ENCODE measurements at regions not wholly inside any gene's neighbourhood (a gene's known extent, or its start where the extent isn't known, plus 50 kb on each side); places are given as distances from the start of the nearest gene placed in this dataset.
"Not testable (repeated sequence)": the region's sequence is repeated elsewhere in the genome, so short reads cannot be mapped to it uniquely, and the experiment has no call there.

- DNase-seq, result no peak
Measured at GRCh38 chr1:112818990-112819689, 104.0 kb upstream of the PPM1J start.

- no peak for DNase-seq
Measured at GRCh38 chr1:112817555-112818373, 102.6 kb upstream of the PPM1J start.

DNA sequence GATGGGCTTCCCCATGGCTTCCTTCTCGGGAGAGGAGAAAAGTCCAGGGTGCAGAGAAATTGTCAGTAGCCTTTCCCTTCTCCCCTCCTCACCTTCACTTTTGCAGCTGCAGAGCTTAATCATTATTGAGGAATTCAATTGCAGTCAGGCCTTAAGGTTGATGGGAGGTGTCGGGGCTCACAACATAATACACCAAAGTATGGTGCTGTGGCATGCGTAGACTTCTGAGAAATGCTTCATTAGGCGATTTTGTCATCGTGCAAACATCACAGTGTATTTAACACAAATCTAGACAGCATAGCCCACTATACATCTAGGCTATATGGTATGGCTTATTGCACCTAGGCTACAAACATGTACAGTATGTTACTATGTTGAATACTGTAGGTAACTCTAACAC lies 100.2 kb upstream of the PPM1J start:
- no peak for DNase-seq

DNA sequence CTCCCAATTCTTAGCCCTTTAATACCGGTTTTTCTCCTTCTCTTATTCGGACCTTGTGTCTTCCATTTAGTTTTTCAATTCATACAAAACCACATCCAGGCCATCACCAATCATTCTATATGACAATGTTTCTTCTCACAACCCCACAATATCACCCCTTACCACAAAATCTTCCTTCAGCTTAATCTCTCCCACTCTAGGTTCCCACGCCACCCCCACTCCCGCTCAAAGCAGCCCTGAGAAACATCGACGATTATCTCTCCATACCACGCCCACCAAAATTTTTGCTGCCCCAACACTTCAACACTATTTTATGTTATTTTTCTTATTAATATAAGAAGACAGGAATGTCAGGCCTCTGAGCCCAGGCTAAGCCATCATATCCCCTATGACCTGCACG lies 99.5 kb upstream of the PPM1J start:
- not testable (repeated sequence) for DNase-seq

DNA sequence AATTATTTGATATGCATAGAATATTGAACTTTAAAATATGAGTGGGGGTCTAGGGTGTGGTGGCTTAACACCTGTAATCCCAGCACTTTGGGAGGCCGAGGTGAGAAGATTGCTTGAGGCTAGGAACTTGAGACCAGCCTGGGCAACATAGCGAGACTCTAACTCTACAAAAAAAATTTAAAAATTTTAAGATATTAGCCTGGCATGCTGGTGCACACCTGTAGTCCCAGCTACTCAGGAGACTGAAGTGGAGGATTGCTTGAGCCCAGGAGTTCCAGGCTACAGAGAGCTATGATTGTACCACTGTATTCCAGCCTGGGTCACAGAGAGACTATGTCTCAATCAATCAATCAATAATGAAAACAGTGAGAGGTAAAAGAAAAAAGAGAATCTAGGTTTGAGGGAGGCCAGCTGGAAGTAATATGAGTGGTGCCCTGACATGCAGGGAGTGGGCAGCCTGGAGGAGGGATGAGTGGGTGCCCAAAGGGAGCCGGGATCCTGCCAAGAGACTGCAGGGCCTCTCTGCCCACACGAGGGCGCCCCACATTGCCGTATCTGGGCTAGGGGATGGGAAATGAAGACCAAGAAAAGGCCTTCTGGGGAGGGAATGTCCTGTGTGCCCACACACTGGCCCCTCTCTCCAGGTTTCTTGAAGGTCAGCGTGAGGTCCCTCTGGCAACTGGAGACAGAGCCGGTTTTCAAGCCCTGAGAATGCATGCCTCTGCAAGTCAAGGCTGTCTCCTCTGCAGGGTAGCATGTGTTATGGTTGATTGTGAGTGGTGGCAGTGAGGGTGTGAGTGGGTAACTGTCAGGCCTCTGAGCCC lies 93.9 kb upstream of the PPM1J start:
- peak; percentile 71 to 81 for DNase-seq

- no peak for DNase-seq
Measured at GRCh38 chr1:112807999-112808398, 92.9 kb upstream of the PPM1J start.

DNA sequence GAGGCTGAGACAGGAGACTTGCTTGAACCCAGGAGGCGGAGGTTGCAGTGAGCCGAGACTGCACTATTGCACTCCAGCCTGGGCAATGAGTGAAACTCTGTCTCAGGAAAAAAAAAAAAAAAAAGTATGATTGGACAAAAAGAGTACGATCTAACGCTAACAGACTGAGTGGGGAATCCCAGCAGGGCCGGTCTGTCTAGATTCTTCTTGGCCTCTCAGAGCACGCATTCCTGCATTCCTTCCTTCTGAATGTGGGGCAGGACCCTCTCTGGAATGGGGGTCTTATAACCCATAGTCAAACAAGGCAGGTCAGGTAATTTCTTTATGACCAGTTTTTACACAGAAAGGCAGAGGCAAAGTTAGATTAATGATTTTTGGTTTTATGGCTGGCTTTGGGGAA lies 92.0 kb upstream of the PPM1J start:
- DNase-seq, result no peak

DNA sequence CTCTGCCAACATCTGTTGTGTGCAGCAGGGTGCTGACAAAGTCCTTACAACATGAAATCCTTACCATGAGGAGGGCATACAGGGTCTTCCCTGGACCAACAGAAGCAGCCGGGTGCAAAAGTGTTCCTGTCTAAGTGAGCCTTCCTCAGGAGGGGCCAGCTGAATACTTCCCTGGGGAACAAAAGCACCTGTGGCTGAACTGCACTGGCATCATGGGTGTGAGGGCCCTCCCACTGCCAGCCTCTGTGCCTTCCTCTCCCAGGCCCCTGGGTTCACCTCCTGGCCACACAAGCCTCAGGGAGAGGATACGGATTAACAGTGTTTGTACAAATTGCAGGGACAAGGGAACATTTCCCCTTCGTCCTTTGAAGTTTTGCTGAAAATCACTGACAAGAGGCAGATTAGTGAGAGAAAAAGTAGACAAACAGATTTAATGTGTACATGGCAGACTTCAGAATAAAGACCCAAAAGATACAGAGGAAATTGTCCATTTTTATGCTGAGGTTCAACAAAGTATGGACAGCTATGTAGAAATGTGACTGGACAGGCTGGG lies 91.0 kb upstream of the PPM1J start:
- DNase-seq, result no peak

DNA sequence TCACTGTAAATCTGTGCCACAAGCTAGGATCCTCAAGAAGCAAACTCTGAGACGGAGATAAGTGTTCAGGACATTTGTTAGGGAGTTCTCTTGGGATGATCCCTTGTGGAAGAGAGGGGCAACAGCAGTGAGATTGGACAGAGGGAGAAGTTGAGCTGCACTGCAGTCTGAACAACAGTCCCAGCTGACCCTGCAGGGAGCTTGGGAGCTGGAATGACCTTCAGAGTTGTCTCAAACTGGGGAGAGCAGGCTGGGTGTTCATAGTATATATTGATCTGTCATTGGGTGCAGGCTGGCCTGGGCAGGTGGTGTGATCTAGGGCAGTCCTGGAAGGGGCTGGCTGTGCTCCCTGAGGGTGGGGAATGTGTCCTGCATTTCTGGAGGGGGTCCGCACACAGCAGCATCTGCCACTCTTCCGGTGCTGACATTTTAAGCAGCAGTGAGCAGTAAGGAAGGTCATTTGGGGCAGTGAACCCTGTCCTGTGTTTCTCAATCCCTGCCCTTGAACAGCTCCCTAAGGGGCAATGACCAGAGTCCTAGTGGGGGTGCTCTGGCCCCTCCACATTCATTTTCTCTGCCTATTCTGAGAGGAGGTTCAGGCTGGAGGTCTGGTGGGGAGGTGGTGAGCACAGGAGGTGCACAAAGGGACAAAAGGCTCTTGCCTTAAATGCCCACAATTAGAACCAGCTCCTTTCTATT lies 90.2 kb upstream of the PPM1J start:
- no peak for DNase-seq

DNA sequence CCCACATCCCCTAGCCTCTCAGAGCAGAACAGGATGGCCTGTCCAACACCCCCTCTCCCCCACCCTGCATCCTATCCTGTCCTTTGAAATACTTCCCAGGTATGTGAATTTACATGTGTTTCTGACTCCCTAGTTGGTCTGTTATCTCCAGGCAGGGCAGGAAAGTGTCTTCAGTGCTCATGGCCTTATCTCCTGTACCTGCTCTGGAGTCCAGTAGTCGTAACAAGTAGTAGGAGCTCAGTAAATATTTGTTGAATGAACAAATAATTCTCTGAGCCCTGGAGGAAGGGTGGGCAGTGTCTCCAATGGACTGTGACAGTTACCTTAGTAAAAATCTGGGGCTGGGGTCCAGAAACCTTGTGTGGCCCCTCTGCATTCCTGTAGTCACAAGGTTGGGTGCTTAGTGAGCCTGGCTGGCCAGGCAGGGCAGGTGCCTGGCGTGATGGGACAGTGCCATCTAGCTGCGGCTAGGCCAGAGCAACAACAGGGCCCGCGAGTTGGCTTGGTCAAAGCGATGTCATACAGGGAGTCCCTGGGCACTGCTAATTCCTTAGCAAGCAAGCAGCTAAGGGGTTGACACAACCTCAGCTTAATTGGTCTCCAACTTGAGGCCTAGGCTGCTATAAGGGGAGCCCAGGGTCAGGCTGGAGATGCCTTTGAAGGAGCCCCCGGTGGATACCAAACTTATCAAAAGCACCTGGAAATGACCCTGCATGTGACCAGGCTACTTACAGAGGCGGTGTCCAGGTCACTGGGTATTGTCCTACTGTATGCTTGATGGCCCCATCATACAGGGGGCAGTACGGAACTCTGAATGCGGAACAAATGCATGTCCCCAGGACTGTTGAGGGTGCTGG lies 89.0 kb upstream of the PPM1J start:
- DNase-seq, result peak; percentile 57 to 65

DNA sequence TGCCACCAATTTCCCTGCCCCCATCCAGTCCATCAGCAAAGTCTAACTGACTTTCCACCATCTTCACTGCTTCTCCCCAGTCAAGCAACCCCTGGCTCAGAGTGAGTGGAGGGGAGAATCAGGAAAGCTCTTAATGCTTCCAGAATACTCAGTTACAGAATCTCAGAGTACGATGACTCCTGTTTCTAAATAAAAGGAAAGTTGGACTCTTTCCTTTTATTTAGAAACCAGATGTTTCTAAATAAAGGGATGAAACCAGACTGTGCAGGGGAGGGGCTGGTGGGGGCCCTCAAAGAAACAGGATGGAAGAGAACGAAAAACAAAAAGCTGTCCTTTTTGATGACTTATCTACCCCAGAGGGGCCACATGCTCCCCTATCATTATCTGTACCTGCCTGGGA lies 85.2 kb upstream of the PPM1J start:
- DNase-seq, result no peak

DNA sequence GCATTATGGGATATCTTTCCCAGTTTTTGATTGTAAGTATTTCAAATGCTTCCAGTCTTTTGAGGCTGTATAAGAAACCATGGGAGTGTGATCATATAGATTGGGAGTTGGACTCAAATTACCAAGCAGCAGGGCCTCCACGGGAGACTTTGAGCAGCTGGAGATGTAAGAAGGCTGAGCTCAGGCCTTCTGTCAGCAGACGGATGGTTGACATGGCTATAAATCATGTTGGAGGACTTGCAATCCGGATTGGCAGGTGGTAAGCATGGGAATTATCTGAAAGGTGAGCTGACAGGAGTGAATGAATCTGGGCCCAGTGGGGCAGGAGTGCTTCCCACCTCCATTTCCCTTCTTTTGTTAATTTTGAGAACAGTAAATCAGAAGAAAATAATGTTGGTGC lies 83.2 kb upstream of the PPM1J start:
- DNase-seq, result no peak

DNA sequence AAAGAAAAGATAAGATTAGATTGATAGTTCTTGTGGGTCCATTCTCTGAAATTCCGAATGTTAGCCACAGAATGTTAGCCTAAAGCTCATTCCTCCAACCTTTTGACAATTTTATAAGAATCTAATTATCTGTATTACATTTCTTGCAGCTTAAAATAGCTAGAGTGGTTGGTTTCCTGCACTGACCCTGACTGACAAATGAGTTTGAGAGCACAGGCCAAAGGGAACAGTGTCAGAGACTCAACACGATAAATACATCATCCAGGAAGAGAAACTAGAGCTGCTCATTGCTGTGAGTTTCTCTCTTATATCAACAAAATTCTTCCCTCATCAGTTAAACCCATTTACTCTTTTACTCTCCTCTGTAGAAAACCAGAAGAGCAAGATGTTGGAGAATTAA lies 82.1 kb upstream of the PPM1J start:
- DNase-seq, result no peak

GRCh38 chr1:112794654-112795239 lies 79.6 kb upstream of the PPM1J start:
- no peak for DNase-seq

DNA sequence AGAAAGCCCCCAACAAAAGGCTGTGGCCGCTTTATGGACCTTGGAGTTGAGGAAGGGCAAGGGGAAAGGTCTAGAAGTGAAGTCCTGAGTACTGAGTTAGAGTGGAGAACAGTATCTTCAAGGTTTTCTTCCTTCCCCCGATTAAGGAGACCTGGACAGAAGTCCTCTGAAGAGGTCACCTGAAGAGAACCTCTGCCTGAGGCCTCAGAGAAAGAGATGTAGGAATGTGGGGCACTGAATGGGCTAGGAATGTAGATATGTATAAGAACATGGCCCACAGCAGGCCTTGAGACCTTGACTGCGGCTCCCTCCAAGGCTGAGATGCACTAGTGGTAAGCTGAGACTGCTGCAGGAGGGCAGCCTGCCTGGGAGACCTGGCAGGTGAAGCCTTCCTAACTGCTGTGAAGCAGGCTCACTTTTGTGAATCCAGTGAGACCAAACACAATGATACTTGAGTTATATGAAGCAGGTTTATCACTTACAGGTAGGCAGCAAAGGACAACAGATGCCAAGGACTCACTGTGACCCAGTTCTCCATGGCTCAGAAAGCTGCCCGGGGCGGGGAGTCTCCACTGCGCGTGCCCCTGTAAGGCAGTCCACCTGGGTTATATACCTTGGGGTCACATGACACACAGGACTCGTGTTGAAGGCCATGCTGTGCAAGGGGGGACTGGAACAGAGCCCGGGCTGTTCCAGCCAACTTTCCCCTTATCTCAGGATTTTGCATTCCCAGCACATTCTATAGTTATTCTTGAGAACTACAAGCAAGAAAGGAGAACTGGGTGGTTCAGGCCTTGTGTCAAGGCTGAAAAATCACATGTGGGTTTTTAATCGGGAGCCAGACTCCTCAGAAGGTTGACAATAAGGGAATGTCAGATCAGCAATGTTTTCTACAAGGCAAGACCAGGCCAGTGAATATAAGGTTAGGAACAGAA lies 78.8 kb upstream of the PPM1J start:
- no peak for DNase-seq

DNA sequence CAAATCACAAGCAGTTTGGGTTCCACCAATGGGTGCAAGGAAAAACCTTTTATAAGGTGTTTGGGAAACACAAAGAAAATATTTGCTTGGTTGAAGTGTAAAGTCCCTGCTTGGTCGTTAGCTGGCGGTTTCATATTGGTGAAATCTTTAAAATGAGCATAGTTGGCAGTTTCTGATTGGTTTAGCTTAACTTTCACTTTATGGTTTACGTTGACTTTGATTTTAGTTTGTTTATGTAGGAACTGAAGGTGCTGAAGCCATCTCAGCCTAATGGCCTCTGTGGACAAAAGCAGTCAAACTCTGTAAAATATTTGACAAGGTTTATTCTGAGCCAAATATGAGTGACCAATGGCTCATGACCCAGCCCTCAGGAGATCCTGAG lies 76.6 kb upstream of the PPM1J start:
- no peak for DNase-seq

- no peak for DNase-seq
Measured at GRCh38 chr1:112790920-112791722, 76.0 kb upstream of the PPM1J start.

DNA sequence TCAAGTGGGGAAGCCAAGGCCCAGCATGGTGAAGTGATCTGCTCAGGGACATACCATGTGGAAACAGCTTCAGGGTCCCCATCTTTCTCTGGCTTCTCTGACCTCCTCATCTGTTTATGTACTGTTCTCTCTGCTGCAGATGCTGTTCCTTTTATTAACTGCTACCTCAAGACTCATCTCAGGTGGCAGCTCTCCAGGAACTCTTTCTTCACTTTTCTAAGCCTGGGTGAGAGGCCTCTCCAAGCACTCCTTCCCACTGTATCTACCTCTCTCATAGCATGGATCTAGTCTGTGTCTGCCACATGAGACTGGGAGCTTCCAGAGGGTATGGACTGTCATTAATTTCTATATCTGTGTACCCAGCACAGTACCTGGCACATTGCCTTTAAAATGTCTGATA lies 73.4 kb upstream of the PPM1J start:
- DNase-seq, result no peak

DNA sequence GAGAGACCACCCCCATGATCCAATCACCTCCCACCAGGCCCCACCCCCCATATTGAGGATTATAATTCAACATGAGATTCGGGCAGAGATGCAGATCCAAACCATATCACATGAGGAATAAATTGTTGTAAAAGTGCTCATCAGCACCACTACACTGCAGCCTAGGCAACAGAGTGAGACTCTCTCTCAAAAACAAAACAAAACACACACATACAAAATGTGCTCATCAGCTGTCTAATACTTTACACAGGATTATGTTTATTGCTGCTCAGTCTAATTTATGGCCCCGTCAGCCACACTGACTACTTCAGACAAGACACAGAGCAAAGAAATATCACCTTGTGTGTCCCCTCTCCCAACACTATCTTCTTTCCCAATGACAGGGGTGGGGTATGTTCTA lies 72.9 kb upstream of the PPM1J start:
- no peak for DNase-seq

All from stimulated activated CD4-positive, alpha-beta T cell treated with anti-CD3 and anti-CD28 coated beads, Interleukin-2, amount 100 ng/mL, for 24 hours (primary cell).